ENCODE measurements at regions not wholly inside any gene's neighbourhood (a gene's known extent, or its start where the extent isn't known, plus 50 kb on each side); places are given as distances from the start of the nearest gene placed in this dataset.

DNA sequence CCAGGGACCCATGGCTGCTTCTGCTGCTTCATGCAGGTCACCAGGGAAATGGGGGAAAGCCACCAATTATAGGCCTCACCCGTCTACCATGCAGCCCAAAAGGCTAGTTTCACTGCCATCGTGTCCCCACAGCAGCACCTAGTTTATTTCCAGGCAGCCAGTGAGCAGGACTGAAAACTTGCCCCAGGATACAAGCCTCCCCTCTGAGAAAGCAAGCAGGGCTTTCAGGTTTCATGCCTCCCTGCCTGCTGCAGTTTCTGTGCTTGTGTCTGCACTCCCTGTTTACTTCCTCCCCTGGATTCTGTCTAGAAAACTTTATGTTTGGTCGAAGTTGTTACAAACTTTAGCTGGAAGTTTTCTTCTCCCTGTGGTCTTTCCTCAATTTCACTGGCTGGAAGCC, 319.1 kb downstream of the ANXA1 start:
- DNase-seq, result no peak
- Mint-ChIP-seq H3K4me3 (no peak overlapping the region), H3K27me3 (no peaks in the 10 kb centered on the region), H3K4me1 (no peaks in the 10 kb centered on the region), H3K9me3 (peaks cover 4 to 8% of the 10 kb centered on the region in 2 donors), H3K27ac (peak overlapping the region in 1 of 2 donors; percentile 65)
- ATAC-seq, result no peak

DNA sequence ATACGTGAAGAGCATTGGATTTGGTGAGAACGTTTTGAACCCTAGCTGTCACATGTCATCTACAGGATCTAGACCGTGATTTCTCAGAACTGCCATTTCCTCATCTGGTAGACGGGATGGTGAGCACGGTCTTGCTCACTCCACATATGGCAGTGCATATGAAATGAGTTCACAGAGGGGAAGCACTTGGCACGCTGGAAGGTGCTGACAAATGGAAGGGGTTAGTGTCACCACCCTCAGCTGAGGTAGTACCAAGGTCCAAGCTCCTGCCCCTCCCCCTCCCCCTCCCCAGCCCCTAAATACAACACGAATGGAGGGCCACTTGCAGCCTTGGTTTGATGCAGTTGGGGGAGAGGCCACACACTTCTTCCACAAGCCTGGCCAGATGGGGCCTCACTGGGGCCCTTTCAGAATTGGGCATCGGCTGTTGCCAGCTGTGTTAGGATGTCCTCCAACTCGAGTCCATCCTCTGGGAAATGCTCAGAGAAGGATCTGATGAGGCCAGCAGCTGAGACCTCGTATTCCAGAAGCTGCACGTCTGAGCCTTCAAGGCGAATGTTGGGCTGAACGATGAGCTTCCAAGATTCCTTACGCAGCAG, 322.4 kb downstream of the ANXA1 start:
- no peaks in the 10 kb centered on the region for H3K4me1 Mint-ChIP-seq
- no peak overlapping the region for H3K4me3 Mint-ChIP-seq
- no peaks in the 10 kb centered on the region for H3K27me3 Mint-ChIP-seq
- peaks cover 0 to 8% of the 10 kb centered on the region in 2 donors for H3K9me3 Mint-ChIP-seq
- H3K27ac Mint-ChIP-seq, result no peak overlapping the region
- no peak for ATAC-seq
- no peak for DNase-seq

DNA sequence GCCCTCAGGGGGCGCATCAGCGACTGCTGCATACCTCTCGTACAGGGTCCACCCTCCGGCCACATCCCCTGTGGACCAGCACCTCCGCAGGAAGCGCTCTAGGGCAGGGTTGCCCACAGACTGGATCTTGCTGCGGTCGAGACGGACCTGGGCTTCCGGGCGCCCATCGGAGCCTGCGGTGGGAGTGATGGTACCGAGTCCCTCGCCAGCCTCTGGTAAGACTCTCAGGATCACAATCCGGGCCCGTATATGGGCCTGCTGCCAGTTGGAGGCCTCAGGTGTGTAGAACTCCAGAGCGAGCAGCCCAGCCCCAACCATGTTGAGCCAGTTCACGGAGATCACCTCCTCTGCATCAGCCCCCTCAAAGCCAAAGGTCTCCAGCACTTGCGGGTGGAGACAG, 323.0 kb downstream of the ANXA1 start:
- H3K4me1 Mint-ChIP-seq, result no peaks in the 10 kb centered on the region
- H3K27me3 Mint-ChIP-seq, result no peaks in the 10 kb centered on the region
- H3K9me3 Mint-ChIP-seq, result peaks cover 0 to 8% of the 10 kb centered on the region in 2 donors
- no peak for DNase-seq
- H3K27ac Mint-ChIP-seq, result no peak overlapping the region
- H3K4me3 Mint-ChIP-seq, result no peak overlapping the region
- no peak for ATAC-seq

- Mint-ChIP-seq H3K27me3 (no peaks in the 10 kb centered on the region), H3K4me1 (no peaks in the 10 kb centered on the region)
Observed at GRCh38 chr9:73494894-73495293, 343.2 kb downstream of the ANXA1 start.

GRCh38 chr9:73497796-73498195, 346.1 kb downstream of the ANXA1 start:
- Mint-ChIP-seq H3K27me3 (no peaks in the 10 kb centered on the region), H3K4me3 (no peak overlapping the region), H3K9me3 (peaks cover 0 to 14% of the 10 kb centered on the region in 2 donors), H3K4me1 (no peaks in the 10 kb centered on the region), H3K27ac (no peak overlapping the region)
- no peak for ATAC-seq
- DNase-seq, result no peak

More at GRCh38 chr9:73494894-73495293, 343.2 kb downstream of the ANXA1 start:
- Mint-ChIP-seq H3K27ac (no peak overlapping the region), H3K4me3 (no peak overlapping the region), H3K9me3 (peaks cover 0 to 19% of the 10 kb centered on the region in 2 donors)
- no peak for DNase-seq
- ATAC-seq, result no peak

DNA sequence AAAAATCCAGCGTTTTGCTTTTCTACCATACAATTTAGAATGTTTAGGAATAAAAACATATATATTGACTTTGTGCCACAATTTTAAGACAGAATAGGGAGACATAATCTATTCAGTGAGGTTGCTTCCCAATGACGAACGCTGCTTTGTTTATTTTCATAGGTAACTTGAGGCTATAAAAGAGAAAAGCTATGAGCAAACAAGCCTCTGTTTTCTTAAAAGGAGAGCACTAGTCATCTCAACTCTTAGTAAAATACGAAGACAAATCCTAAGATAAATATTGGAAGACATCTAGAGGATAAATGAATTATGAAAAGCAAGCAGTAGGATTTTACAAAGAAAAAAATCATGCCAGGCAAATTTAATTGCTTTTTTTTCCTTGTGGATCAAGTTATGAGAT, 363.6 kb downstream of the ANXA1 start:
- Mint-ChIP-seq H3K27me3 (no peaks in the 10 kb centered on the region), H3K27ac (no peak overlapping the region), H3K4me3 (no peak overlapping the region), H3K4me1 (no peaks in the 10 kb centered on the region), H3K9me3 (no peaks in the 10 kb centered on the region)
- ATAC-seq (no peak), DNase-seq (no peak)

DNA sequence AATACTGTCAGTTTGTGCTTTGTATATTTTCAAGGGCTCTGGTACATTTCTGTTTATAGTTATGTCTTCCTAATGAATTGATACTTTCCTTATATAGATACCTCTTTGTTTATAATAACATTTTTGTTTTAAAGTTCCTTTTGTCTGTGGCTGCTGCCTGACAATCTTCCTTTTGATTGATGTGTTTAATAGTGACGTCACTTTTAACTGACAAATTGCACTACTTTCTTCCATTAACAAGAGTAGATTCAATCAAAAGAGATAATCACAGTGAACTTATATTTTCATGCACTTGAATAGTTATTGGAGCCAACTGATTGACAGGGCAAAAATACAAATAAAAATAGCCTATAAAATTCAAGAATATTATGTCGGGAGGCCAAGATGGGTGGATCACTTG, 371.7 kb downstream of the ANXA1 start:
- no peak overlapping the region for H3K27ac Mint-ChIP-seq
- H3K27me3 Mint-ChIP-seq, result no peaks in the 10 kb centered on the region
- H3K4me3 Mint-ChIP-seq, result no peak overlapping the region
- DNase-seq (no peak), ATAC-seq (no peak)
- no peaks in the 10 kb centered on the region for H3K4me1 Mint-ChIP-seq
- no peaks in the 10 kb centered on the region for H3K9me3 Mint-ChIP-seq

GRCh38 chr9:73525350-73525749, 373.7 kb downstream of the ANXA1 start:
- H3K27ac Mint-ChIP-seq, result no peak overlapping the region
- ATAC-seq (no peak), DNase-seq (no peak)
- H3K4me3 Mint-ChIP-seq, result no peak overlapping the region
- H3K27me3 Mint-ChIP-seq, result no peaks in the 10 kb centered on the region
- no peaks in the 10 kb centered on the region for H3K9me3 Mint-ChIP-seq
- H3K4me1 Mint-ChIP-seq, result no peaks in the 10 kb centered on the region

GRCh38 chr9:73527521-73527920, 375.9 kb downstream of the ANXA1 start:
- H3K4me1 Mint-ChIP-seq, result no peaks in the 10 kb centered on the region
- H3K27me3 Mint-ChIP-seq, result no peaks in the 10 kb centered on the region
- no peak for ATAC-seq
- H3K27ac Mint-ChIP-seq, result no peak overlapping the region
- H3K9me3 Mint-ChIP-seq, result no peaks in the 10 kb centered on the region
- no peak for DNase-seq
- no peak overlapping the region for H3K4me3 Mint-ChIP-seq

GRCh38 chr9:73528926-73529325, 377.3 kb downstream of the ANXA1 start:
- ATAC-seq (no peak), DNase-seq (no peak)
- Mint-ChIP-seq H3K27me3 (no peaks in the 10 kb centered on the region), H3K4me1 (no peaks in the 10 kb centered on the region), H3K4me3 (no peak overlapping the region), H3K27ac (no peak overlapping the region), H3K9me3 (peaks cover 0 to 5% of the 10 kb centered on the region in 2 donors)

DNA sequence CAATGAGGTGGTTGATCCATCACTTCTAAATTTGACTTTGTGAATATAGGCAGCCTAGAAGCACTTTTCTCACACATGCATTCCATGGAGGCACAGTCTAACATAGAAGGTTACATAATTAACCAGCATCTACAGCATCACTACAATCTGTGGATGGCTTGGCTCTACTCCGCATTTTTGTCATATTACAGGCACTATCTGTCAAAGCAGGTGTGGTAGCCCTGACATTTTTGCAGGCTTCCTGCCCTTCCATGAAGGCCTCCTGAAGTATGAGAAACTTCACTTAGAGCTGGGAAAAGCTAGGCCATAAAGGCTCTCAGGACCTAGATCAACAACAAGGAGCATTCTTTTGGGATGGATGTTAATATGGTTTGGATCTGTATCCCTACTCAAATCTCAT, 378.0 kb downstream of the ANXA1 start:
- no peak for DNase-seq
- ATAC-seq, result no peak
- Mint-ChIP-seq H3K27me3 (no peaks in the 10 kb centered on the region), H3K4me1 (no peaks in the 10 kb centered on the region), H3K9me3 (peaks cover 0 to 5% of the 10 kb centered on the region in 2 donors), H3K27ac (no peak overlapping the region), H3K4me3 (no peak overlapping the region)

- Mint-ChIP-seq H3K4me1 (no peaks in the 10 kb centered on the region), H3K9me3 (peaks cover 0 to 5% of the 10 kb centered on the region in 2 donors)
- ATAC-seq, result no peak
Observed at GRCh38 chr9:73531051-73531532, 379.4 kb downstream of the ANXA1 start.

GRCh38 chr9:73531658-73532057, 380.0 kb downstream of the ANXA1 start:
- Mint-ChIP-seq H3K9me3 (peaks cover 0 to 5% of the 10 kb centered on the region in 2 donors), H3K4me1 (no peaks in the 10 kb centered on the region), H3K27ac (no peak overlapping the region), H3K4me3 (no peak overlapping the region), H3K27me3 (no peaks in the 10 kb centered on the region)
- no peak for ATAC-seq
- DNase-seq, result no peak

More at GRCh38 chr9:73531051-73531532, 379.4 kb downstream of the ANXA1 start:
- H3K4me3 Mint-ChIP-seq, result no peak overlapping the region
- DNase-seq, result no peak
- no peaks in the 10 kb centered on the region for H3K27me3 Mint-ChIP-seq
- no peak overlapping the region for H3K27ac Mint-ChIP-seq

- H3K27ac Mint-ChIP-seq, result no peak overlapping the region
- DNase-seq (no peak), ATAC-seq (no peak)
- no peaks in the 10 kb centered on the region for H3K4me1 Mint-ChIP-seq
- no peaks in the 10 kb centered on the region for H3K27me3 Mint-ChIP-seq
- peaks cover 0 to 5% of the 10 kb centered on the region in 2 donors for H3K9me3 Mint-ChIP-seq
- H3K4me3 Mint-ChIP-seq, result no peak overlapping the region
Observed at GRCh38 chr9:73532985-73533384, 381.3 kb downstream of the ANXA1 start.

- ATAC-seq, result no peak
- H3K27me3 Mint-ChIP-seq, result no peaks in the 10 kb centered on the region
- H3K4me3 Mint-ChIP-seq, result no peak overlapping the region
- H3K9me3 Mint-ChIP-seq, result peaks cover 0 to 5% of the 10 kb centered on the region in 2 donors
- no peak for DNase-seq
- no peak overlapping the region for H3K27ac Mint-ChIP-seq
- H3K4me1 Mint-ChIP-seq, result no peaks in the 10 kb centered on the region
Observed at GRCh38 chr9:73536403-73536802, 384.7 kb downstream of the ANXA1 start.

DNA sequence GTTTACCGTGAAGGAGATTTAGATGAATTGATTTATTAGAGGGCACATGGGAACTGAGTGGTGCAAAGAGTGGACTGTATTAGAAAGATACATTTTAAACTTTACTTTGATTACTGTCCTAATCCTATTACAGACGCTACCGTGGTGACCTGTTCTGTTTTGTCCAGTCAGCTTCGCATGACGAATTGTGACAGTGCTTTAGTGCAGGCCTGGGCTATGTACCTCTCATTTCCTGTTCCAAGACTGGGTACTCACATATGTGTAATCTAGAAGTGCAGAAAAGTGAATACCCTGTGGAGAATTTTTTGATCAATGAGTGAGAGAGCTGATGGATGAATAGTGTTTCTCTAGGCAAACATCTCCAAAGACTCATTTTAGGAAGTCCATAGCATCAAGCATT, 385.9 kb downstream of the ANXA1 start:
- Mint-ChIP-seq H3K27me3 (no peaks in the 10 kb centered on the region), H3K9me3 (peaks cover 0 to 5% of the 10 kb centered on the region in 2 donors), H3K4me1 (no peaks in the 10 kb centered on the region), H3K4me3 (no peak overlapping the region), H3K27ac (no peak overlapping the region)
- DNase-seq (no peak), ATAC-seq (no peak)

DNA sequence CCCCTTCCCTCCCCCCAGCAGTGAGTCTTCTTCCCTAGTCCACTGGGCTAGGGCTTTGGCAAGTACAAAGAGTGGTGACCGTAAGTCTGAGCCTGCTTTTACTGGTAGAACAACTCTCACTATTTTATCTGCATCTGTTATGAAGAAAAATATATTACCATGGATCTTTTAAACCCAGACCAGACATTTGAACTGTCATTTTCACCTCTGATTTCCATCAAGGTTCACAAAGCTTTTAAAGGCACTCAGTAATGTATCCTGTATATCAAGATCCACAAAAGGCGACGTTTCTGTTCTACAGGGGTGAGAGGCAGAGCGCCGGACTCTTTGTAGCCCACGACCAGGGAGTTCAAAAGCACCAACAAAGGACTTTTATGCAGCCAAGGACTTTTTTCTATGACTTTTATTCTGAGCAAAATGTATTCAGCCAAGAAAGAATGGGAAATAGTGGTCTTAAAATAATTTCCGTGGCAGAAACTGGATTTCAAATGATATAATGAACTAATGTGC, 388.3 kb downstream of the ANXA1 start:
- H3K9me3 Mint-ChIP-seq, result no peaks in the 10 kb centered on the region

More for the DNA sequence above, 388.3 kb downstream of the ANXA1 start:
- Mint-ChIP-seq H3K4me1 (no peaks in the 10 kb centered on the region), H3K27me3 (no peaks in the 10 kb centered on the region), H3K27ac (no peak overlapping the region), H3K4me3 (no peak overlapping the region)
- ATAC-seq (no peak), DNase-seq (no peak)

Measured in stimulated activated naive CD8-positive, alpha-beta T cell treated with anti-CD3 and anti-CD28 coated beads, Interleukin-15, amount 100 ng/mL, for 72 hours (primary cell).